T-helper 9 cell (primary cell): ENCODE measurements at regions not wholly inside any gene's neighbourhood (a gene's known extent, or its start where the extent isn't known, plus 50 kb on each side); places are given as distances from the start of the nearest gene placed in this dataset.
"Not testable (repeated sequence)": the region's sequence is repeated elsewhere in the genome, so short reads cannot be mapped to it uniquely, and the experiment has no call there.

Experiments used
- DNase-seq: peaks from one replicate; pipeline ENCODE4 v3.0.0-alpha.2; 2020

- no peak for DNase-seq
Measured at GRCh38 chr1:58180537-58180936, 366.0 kb downstream of the OMA1 start.

- DNase-seq, result not testable (repeated sequence)
Measured at GRCh38 chr1:58169160-58169559, 377.4 kb downstream of the OMA1 start.

- DNase-seq, result not testable (repeated sequence)
Measured at GRCh38 chr1:58167131-58167530, 379.4 kb downstream of the OMA1 start.

- no peak for DNase-seq
Measured at GRCh38 chr1:58166417-58166816, 380.1 kb downstream of the OMA1 start.

- DNase-seq, result no peak
Measured at GRCh38 chr1:58165073-58165472, 381.5 kb downstream of the OMA1 start.

- DNase-seq, result no peak
Measured at GRCh38 chr1:58162952-58163550, 383.5 kb downstream of the OMA1 start.

GRCh38 chr1:58159434-58159830 is 387.1 kb downstream of the OMA1 start:
- no peak for DNase-seq

GRCh38 chr1:58158506-58159433 is 387.8 kb downstream of the OMA1 start:
- no peak for DNase-seq

- no peak for DNase-seq
Measured at GRCh38 chr1:58158016-58158415, 388.5 kb downstream of the OMA1 start.

- no peak for DNase-seq
Measured at GRCh38 chr1:58157256-58157655, 389.3 kb downstream of the OMA1 start.

- DNase-seq, result no peak
Measured at GRCh38 chr1:58156831-58157230, 389.7 kb downstream of the OMA1 start.

- no peak for DNase-seq
Measured at GRCh38 chr1:58156124-58156468, 390.4 kb downstream of the OMA1 start.

GRCh38 chr1:58155418-58156123 is 391.0 kb downstream of the OMA1 start:
- no peak for DNase-seq

GRCh38 chr1:58154256-58154655 is 392.3 kb downstream of the OMA1 start:
- no peak for DNase-seq

GRCh38 chr1:58152697-58153096 is 393.8 kb downstream of the OMA1 start:
- DNase-seq, result no peak

GRCh38 chr1:58149271-58149812 is 397.2 kb downstream of the OMA1 start:
- DNase-seq, result no peak

- DNase-seq, result no peak
Measured at GRCh38 chr1:58144698-58145270, 401.7 kb downstream of the OMA1 start.

- DNase-seq, result no peak
Measured at GRCh38 chr1:58143972-58144697, 402.4 kb downstream of the OMA1 start.

GRCh38 chr1:58136387-58136786 is 410.1 kb downstream of the OMA1 start:
- no peak for DNase-seq

GRCh38 chr1:58135821-58136321 is 410.7 kb downstream of the OMA1 start:
- no peak for DNase-seq

GRCh38 chr1:58133562-58133961 is 413.0 kb downstream of the OMA1 start:
- DNase-seq, result no peak

- DNase-seq, result no peak
Measured at GRCh38 chr1:58123051-58123450, 423.5 kb downstream of the OMA1 start.
